SH-SY5Y (cell line): ENCODE measurements at regions not wholly inside any gene's neighbourhood (a gene's known extent, or its start where the extent isn't known, plus 50 kb on each side); places are given as distances from the start of the nearest gene placed in this dataset.

Experiments used
- GATA2 ChIP-seq: IDR thresholded peaks from 2 replicates; pipeline ENCODE4 v1.6.1; 2011; ENCODE audit warnings: mild to moderate bottlenecking, low read depth, low read length
- GATA3 ChIP-seq: IDR thresholded peaks from 2 replicates; pipeline ENCODE4 v1.6.1; 2011; ENCODE audit warnings: low read depth, mild to moderate bottlenecking, low read length, moderate library complexity

DNA sequence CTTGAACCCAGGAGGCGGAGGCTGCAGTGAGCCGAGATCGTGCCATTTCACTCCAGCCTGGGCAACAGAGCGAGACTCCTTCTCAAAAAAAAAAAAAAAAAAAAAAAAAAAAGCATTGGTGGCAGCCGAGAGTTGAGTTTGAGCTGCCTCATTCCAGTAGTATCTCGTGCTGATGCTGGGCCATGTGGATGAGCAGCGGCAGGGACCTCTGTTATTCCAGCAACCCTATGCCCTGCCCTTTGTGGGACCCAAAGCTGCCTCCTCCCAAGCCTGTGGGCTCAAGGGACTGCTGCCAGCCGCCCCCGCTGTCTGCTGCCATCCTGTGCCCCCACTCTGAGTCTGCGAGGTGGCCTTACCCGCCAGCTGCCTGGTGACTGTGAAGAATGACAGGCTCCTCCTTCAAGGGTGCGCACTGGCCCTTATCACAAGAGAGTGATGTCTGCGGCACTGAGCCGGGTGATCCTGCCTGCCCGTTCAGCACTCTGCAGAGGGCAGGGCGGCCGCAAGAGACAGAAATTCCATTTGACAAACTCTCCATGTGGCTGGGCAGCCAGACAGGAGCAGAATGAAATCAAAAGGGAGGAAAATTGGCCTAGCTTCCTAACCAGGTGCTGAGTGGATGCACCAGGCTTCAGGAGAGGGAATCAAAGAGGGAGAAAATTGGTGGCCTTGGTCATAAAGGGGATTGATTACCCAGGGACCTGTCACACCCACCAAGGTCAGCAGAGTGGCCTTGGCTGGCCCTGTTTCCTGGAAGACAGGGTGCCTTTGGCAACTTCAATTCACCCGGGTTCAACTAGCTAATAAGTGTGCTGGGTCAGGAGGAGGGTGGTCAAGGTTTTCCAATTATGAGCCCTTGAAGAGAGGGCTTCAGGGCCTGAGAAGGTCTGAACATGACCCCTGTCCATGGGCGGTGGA, 65.3 kb upstream of the ZMIZ1 start:
- TF ChIP-seq GATA3 = no peak
- no peak for TF ChIP-seq GATA2
